Thyroid gland (tissue), 4 donors: ENCODE measurements at regions not wholly inside any gene's neighbourhood (a gene's known extent, or its start where the extent isn't known, plus 50 kb on each side); places are given as distances from the start of the nearest gene placed in this dataset.

Source experiments
- DNase-seq, 2 donors: peaks; one replicate each; pipeline ENCODE4 v3.0.0-alpha.2; 2019
- H3K27ac ChIP-seq, 3 donors: fragments of 200-600 bp; sonication (generic); 1 replicate in 2 of 3; 2 replicates in 1 of 3; pipeline ENCODE4 v1.5.1; 2016 to 2019; ENCODE audit warnings: mild to moderate bottlenecking in 1 of 3, moderate library complexity in 1 of 3
- H3K27me3 ChIP-seq: fragments of 200-600 bp; sonication (generic); one replicate; pipeline ENCODE4 v1.5.1; 2019
- H3K36me3 ChIP-seq, 2 donors: fragments of 200-600 bp; sonication (generic); one replicate each; pipeline ENCODE4 v1.5.1; 2016 to 2019
- H3K4me1 ChIP-seq, 2 donors: fragments of 200-600 bp; sonication (generic); one replicate each; pipeline ENCODE4 v1.5.1; 2017 to 2019
- H3K4me3 ChIP-seq, 3 donors: fragments of 200-600 bp; sonication (generic); replicated peaks in 1 of 3; 1 replicate in 2 of 3; 2 replicates in 1 of 3; pipeline ENCODE4 v1.5.1; 2016; ENCODE audit warnings: mild to moderate bottlenecking in 1 of 3
- H3K9me3 ChIP-seq: fragments of 200-600 bp; sonication (generic); one replicate; pipeline ENCODE4 v1.5.1; 2017
- POLR2A ChIP-seq, 2 donors: fragments of 450-650 bp; IDR thresholded peaks; one replicate each; pipeline ENCODE4 v1.6.1; 2017; ENCODE audit warnings: antibody characterized with exemption in 2 of 2, mild to moderate bottlenecking in 2 of 2, moderate library complexity in 1 of 2
- WGBS, 2 donors: methylation state at CpG; one replicate each; pipeline ENCODE4 v1.1.5; 2017; 5-methylcytosine and 5-hydroxymethylcytosine counted together
- intact Hi-C: fragments of 100-400 bp; cut with DNase I; formaldehyde crosslinking; loops from one replicate; pipeline ENCODE4 v1.15.1; 2023
- TF ChIP-seq, protein P1 (sequence below), 6 experiments: fragments of 200-600 bp in 3 of 6; fragments of 450-650 bp in 3 of 6; sonication (generic) in 3 of 6; IDR thresholded peaks; one replicate each; pipeline ENCODE4 v1.5.1; 2016 to 2019; ENCODE audit warnings: antibody characterized with exemption in 6 of 6, mild to moderate bottlenecking in 2 of 6, inconsistent platforms in 1 of 6, moderate library complexity in 1 of 6

DNA sequence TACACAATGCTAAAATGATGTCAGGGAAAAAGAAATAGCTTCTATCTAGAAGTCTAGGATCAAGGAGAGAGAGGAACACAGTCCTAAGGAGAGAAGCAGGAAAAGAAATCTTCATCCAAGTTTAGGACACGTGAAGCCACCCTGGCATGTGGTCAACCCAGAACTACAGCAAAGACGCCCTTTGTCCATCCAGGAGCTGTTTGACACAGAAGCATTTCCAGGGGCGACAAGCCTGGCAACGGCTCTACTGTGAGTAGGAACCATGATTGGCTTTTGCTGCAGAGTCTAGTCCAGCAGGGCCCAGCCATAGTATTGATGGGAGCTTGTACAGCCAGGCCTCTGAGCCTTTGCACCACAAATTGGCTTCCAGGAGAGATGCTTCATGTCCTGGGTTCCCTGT, 185.4 kb upstream of the RPL38 start:
- WGBS, 2 donors, result 71 to 82% methylated on average over 4 of the region's 4 CpGs

GRCh38 chr17:74019271-74019670, 184.2 kb upstream of the RPL38 start:
- Histone ChIP-seq H3K36me3 (no peaks in the 10 kb centered on the region), H3K4me3 (no peak overlapping the region), H3K4me1 (no peaks in the 10 kb centered on the region), H3K27ac (no peak overlapping the region), H3K9me3 (no peaks in the 10 kb centered on the region), H3K27me3 (no peaks in the 10 kb centered on the region)
- WGBS, 2 donors, result 78 to 81% methylated on average over 6 of the region's 6 CpGs
- intact Hi-C loops, result no loop called here
- TF ChIP-seq, protein P1, sequence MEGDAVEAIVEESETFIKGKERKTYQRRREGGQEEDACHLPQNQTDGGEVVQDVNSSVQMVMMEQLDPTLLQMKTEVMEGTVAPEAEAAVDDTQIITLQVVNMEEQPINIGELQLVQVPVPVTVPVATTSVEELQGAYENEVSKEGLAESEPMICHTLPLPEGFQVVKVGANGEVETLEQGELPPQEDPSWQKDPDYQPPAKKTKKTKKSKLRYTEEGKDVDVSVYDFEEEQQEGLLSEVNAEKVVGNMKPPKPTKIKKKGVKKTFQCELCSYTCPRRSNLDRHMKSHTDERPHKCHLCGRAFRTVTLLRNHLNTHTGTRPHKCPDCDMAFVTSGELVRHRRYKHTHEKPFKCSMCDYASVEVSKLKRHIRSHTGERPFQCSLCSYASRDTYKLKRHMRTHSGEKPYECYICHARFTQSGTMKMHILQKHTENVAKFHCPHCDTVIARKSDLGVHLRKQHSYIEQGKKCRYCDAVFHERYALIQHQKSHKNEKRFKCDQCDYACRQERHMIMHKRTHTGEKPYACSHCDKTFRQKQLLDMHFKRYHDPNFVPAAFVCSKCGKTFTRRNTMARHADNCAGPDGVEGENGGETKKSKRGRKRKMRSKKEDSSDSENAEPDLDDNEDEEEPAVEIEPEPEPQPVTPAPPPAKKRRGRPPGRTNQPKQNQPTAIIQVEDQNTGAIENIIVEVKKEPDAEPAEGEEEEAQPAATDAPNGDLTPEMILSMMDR (IDR thresholded peaks at IDR 0.05), result no peak
- no peak for TF ChIP-seq POLR2A (IDR thresholded peaks at IDR 0.05)
- no peak for DNase-seq

More for the DNA sequence above, 185.4 kb upstream of the RPL38 start:
- no peak overlapping the region for H3K27ac ChIP-seq
- H3K9me3 ChIP-seq, result no peaks in the 10 kb centered on the region
- no peak overlapping the region for H3K4me3 ChIP-seq
- DNase-seq, result no peak
- H3K27me3 ChIP-seq, result no peaks in the 10 kb centered on the region
- no peaks in the 10 kb centered on the region for H3K36me3 ChIP-seq
- no peak for TF ChIP-seq POLR2A (IDR thresholded peaks at IDR 0.05)
- TF ChIP-seq, protein P1 (IDR thresholded peaks at IDR 0.05), result no peak
- intact Hi-C loops, result no loop called here
- H3K4me1 ChIP-seq, result no peaks in the 10 kb centered on the region

DNA sequence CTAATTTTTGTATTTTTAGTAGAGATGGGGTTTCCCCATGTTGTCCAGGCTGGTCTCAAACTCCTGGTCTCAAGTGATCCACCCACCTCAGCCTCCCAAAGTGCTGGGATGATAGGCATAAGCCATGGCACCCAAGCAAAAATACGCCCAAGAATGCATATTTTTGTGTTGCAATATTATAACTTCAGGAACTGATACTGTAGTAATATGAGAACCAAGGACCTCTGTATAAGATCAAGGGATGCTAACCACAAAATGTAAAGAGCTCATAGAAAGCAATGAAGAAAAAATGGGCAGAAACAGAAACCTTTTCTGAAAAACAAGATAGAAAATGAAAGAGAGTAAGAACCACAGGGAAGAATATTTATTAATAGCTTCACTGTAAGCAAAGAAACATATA, 183.6 kb upstream of the RPL38 start:
- H3K27me3 ChIP-seq, result no peaks in the 10 kb centered on the region
- intact Hi-C loops, result no loop called here
- no peak for DNase-seq
- 79 to 88% methylated on average over 1 of the region's 1 CpG for WGBS, 2 donors
- H3K36me3 ChIP-seq, result no peaks in the 10 kb centered on the region
- H3K9me3 ChIP-seq, result no peaks in the 10 kb centered on the region
- H3K4me3 ChIP-seq, result no peak overlapping the region
- H3K27ac ChIP-seq, result no peak overlapping the region
- no peaks in the 10 kb centered on the region for H3K4me1 ChIP-seq
- TF ChIP-seq POLR2A (IDR thresholded peaks at IDR 0.05), result no peak
- TF ChIP-seq, protein P1 (IDR thresholded peaks at IDR 0.05), result no peak

GRCh38 chr17:74020522-74020921, 183.0 kb upstream of the RPL38 start:
- H3K36me3 ChIP-seq, result no peaks in the 10 kb centered on the region
- TF ChIP-seq, protein P1 (IDR thresholded peaks at IDR 0.05), result no peak
- TF ChIP-seq POLR2A (IDR thresholded peaks at IDR 0.05), result no peak
- H3K4me1 ChIP-seq, result no peaks in the 10 kb centered on the region
- no peak overlapping the region for H3K27ac ChIP-seq
- no peak overlapping the region for H3K4me3 ChIP-seq
- no peaks in the 10 kb centered on the region for H3K27me3 ChIP-seq
- no peak for DNase-seq
- WGBS, 2 donors, result 32 to 33% methylated on average over 3 of the region's 3 CpGs
- intact Hi-C loops, result no loop called here
- no peaks in the 10 kb centered on the region for H3K9me3 ChIP-seq

- TF ChIP-seq, protein P1 (IDR thresholded peaks at IDR 0.05), result no peak
- TF ChIP-seq POLR2A (IDR thresholded peaks at IDR 0.05), result no peak
- no peak overlapping the region for H3K27ac ChIP-seq
These were observed 178.5 kb upstream of the RPL38 start for GRCh38 chr17:74024871-74025531.

More at GRCh38 chr17:74024871-74025531, 178.5 kb upstream of the RPL38 start:
- H3K36me3 ChIP-seq, result no peaks in the 10 kb centered on the region
- intact Hi-C loops, result no loop called here
- H3K9me3 ChIP-seq, result no peaks in the 10 kb centered on the region
- no peaks in the 10 kb centered on the region for H3K27me3 ChIP-seq
- H3K4me1 ChIP-seq, result no peaks in the 10 kb centered on the region
- no peak for DNase-seq
- WGBS, 2 donors, result 46 to 48% methylated on average over 10 of the region's 10 CpGs
- H3K4me3 ChIP-seq, result no peak overlapping the region
